ENCODE measurements at regions not wholly inside any gene's neighbourhood (a gene's known extent, or its start where the extent isn't known, plus 50 kb on each side); places are given as distances from the start of the nearest gene placed in this dataset.

GRCh38 chr2:166609183-166609959 lies 115.3 kb upstream of the SCN7A start:
- intact Hi-C loops (cut with micrococcal nuclease): no loop called here
- H4K20me1 ChIP-seq (ENCODE audit: insufficient read depth): no peaks in the 10 kb centered on the region
- ChIA-PET POLR2A (no interaction called here), RAD21 (ENCODE audit: low non-redundant PET in 1 of 2, low total read pairs in 2 of 2, uncharacterized antibody in 2 of 2, unreplicated experiment in 2 of 2) (no interaction called here), CTCF (interaction anchor here (2.6 kb wide), 1 partner anchor 70 kb away, joined by 7 read pairs; no protein-coding TSS in a partner anchor)
- H3K27ac ChIP-seq (ENCODE audit: low read depth, low read length): no peak overlapping the region
- no peaks in the 10 kb centered on the region for H3K4me1 ChIP-seq (ENCODE audit: control insufficient read depth in 1 of 2, insufficient read depth in 2 of 2, low read length in 2 of 2)
- no peak overlapping the region for H3K9ac ChIP-seq (ENCODE audit: low read length)
- no peaks in the 10 kb centered on the region for H3K9me3 ChIP-seq (ENCODE audit: control insufficient read depth in 1 of 2, insufficient read depth in 1 of 2, low read depth in 1 of 2, low read length in 2 of 2)
- no TSS peak for BruUV-seq (replicated peaks)
- H3K36me3 ChIP-seq (ENCODE audit: control insufficient read depth in 1 of 2, insufficient read depth in 2 of 2, low read length in 2 of 2): no peaks in the 10 kb centered on the region
- TF ChIP-seq ZNF274 (IDR thresholded peaks at IDR 0.05; ENCODE audit: low read depth, low read length) (no peak), EZH2 (IDR thresholded peaks at IDR 0.05) (no peak), POLR2A (IDR thresholded peaks at IDR 0.05; ENCODE audit: borderline replicate concordance, extremely low read depth, insufficient read depth, insufficient read length) (no peak), FOSL1 (IDR thresholded peaks at IDR 0.05; ENCODE audit: low read depth) (no peak), ATF3 (IDR thresholded peaks at IDR 0.05) (no peak), EGR1 (IDR thresholded peaks at IDR 0.05; ENCODE audit: low read depth) (no peak), REST (IDR thresholded peaks at IDR 0.05; ENCODE audit: low read depth) (no peak), CBX3 (IDR thresholded peaks at IDR 0.05; ENCODE audit: low read depth) (no peak)
- H3K27me3 ChIP-seq (ENCODE audit: insufficient read depth, low read length): no peaks in the 10 kb centered on the region
- H3K79me2 ChIP-seq (ENCODE audit: insufficient read depth, low read length): no peaks in the 10 kb centered on the region
- no peaks in the 10 kb centered on the region for H3K9me2 ChIP-seq (ENCODE audit: insufficient read depth)
- ATAC-seq: no peak
- no peak overlapping the region for H3K4me3 ChIP-seq (replicated peaks in 1 of 2; ENCODE audit: low read depth in 1 of 2, low read length in 2 of 2)
- DNase-seq (ENCODE audit: low read depth, low spot score): no peak
- no peak overlapping the region for H3K4me2 ChIP-seq (ENCODE audit: low read length)
- no peak overlapping the region for H2AFZ ChIP-seq (ENCODE audit: low read depth, low read length, poor library complexity, severe bottlenecking)
